ENCODE measurements at regions not wholly inside any gene's neighbourhood (a gene's known extent, or its start where the extent isn't known, plus 50 kb on each side); places are given as distances from the start of the nearest gene placed in this dataset.

GRCh38 chr7:16063221-16063620, 358.1 kb downstream of the CRPPA start (continued):
- no peak for TF ChIP-seq ZNF462 (CRISPR knock-in tag; IDR thresholded peaks at IDR 0.05)
- TF ChIP-seq NANOG (IDR thresholded peaks at IDR 0.05; ENCODE audit: borderline replicate concordance), result no peak
- no peak for TF ChIP-seq REST (IDR thresholded peaks at IDR 0.05; ENCODE audit: unreplicated experiment)
- TF ChIP-seq ZNF331 (CRISPR knock-in tag; IDR thresholded peaks at IDR 0.05; ENCODE audit: low read depth), result no peak
- no peak for TF ChIP-seq STAT1 (IDR thresholded peaks at IDR 0.05; ENCODE audit: unreplicated experiment)
- TF ChIP-seq EZH2phosphoT487 (IDR thresholded peaks at IDR 0.05; ENCODE audit: unreplicated experiment), result no peak

DNA sequence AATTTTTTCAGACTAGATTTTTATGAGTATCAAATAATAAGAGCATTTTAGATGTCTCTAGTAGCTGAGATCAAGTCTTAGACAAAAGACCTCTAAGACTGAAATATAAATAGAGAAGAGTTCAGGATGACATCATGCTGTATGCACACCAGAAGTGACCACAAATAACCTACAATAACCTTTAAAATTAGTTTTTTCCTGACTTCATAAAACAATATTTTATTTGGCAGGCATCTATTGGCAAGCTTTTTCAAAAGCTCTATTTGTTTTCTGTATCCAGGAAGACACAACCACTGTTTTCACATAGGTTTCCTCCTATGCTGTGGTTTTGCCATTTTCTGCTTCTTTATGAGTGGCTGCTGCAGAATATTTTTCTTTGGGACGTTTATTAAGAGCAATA, 359.1 kb downstream of the CRPPA start:
- DNase-seq (ENCODE audit: low spot score) (no peak), ATAC-seq (no peak)
- H3K4me2 ChIP-seq, result no peak overlapping the region
- TF ChIP-seq ZNF462 (CRISPR knock-in tag; IDR thresholded peaks at IDR 0.05) (no peak), EZH2phosphoT487 (IDR thresholded peaks at IDR 0.05; ENCODE audit: unreplicated experiment) (no peak), STAT1 (IDR thresholded peaks at IDR 0.05; ENCODE audit: unreplicated experiment) (no peak)

More for the DNA sequence above, 359.1 kb downstream of the CRPPA start:
- Mint-ChIP-seq H3K27ac (no peak overlapping the region), H3K27me3 (ENCODE audit: insufficient read depth, low read depth, poor library complexity) (no peaks in the 10 kb centered on the region), H3K9me3 (no peaks in the 10 kb centered on the region), H3K4me3 (no peak overlapping the region), H3K4me1 (peaks cover 17% of the 10 kb centered on the region; the same call in 2 of the 3 replicates), H3K36me3 (ENCODE audit: low read depth) (no peaks in the 10 kb centered on the region)
- Histone ChIP-seq H3K4me1 (ENCODE audit: insufficient read depth) (peaks cover 7% of the 10 kb centered on the region), H3F3A (replicated peaks; ENCODE audit: low read depth) (no peaks in the 10 kb centered on the region), H3K9me2 (ENCODE audit: insufficient read depth) (no peaks in the 10 kb centered on the region; the same call in 1 of the 2 replicates), H3K36me3 (ENCODE audit: insufficient read depth) (no peaks in the 10 kb centered on the region), H2AFZ (no peak overlapping the region), H3K27me3 (ENCODE audit: insufficient read depth) (no peaks in the 10 kb centered on the region), H4K20me1 (replicated peaks; ENCODE audit: insufficient read depth) (no peaks in the 10 kb centered on the region), H3K79me2 (replicated peaks; ENCODE audit: insufficient read depth) (no peaks in the 10 kb centered on the region), H3K4me3 (no peak overlapping the region), H3K27ac (ENCODE audit: low read depth) (no peak overlapping the region)

Data from GM23338 (cell line).